ENCODE measurements at regions not wholly inside any gene's neighbourhood (a gene's known extent, or its start where the extent isn't known, plus 50 kb on each side); places are given as distances from the start of the nearest gene placed in this dataset.

DNA sequence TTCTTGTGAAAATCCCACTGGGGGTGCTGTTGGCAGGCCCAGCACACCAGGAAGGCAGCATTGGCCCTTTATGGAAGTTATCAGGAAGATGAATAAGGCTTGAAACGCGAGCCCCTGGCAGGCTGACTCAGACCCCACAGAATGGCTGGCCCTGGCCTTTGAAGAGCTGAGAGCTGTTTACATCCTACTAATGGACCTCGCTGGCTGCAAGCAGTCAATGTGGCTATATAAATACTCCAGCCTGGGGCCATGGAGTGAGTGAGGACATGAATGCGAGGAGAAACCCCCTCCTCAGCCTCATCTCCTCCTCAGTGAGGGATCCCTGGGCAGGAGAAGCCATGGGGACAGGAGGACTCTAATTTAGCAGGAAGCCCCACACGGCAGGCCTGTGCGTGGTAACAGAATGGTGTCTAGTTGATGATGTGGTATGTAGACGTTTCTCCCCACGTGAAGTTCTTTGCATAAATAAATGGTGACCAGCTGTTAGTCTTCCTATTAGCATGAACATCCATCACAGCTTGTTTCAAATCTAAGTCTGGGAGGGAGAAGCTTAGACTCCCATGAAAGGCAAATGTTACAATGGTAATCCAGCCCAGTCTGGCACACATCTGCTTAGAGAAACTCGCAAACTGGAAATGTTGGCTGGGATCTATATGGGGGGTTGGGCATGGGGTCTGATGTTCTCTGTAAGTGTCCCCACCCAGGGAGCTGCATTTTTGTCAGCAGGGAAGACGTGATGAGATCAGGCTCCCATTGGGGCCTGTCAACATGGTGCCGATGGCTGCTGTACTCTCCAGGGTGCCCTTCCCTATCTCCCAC, 175.1 kb upstream of the PITX1 start:
- TF ChIP-seq EZH2phosphoT487 (IDR thresholded peaks at IDR 0.05; ENCODE audit: insufficient read depth, low read depth) (no peak), EZH2 (IDR thresholded peaks at IDR 0.05; ENCODE audit: insufficient read depth, poor library complexity, severe bottlenecking) (no peak)
